Nephron (organoid): ENCODE measurements at regions not wholly inside any gene's neighbourhood (a gene's known extent, or its start where the extent isn't known, plus 50 kb on each side); places are given as distances from the start of the nearest gene placed in this dataset.

ENCODE experiments used
- H3K27ac Mint-ChIP-seq, 3 experiments: 2 replicates each; pipeline ENCODE4 v1.8.0; 2020; ENCODE audit warnings: mixed read lengths in 3 of 3, mild to moderate bottlenecking in 2 of 3, moderate library complexity in 1 of 3
- H3K27me3 Mint-ChIP-seq: 2 replicates; pipeline ENCODE4 v1.8.0; 2021; ENCODE audit warnings: low read depth, mild to moderate bottlenecking, moderate library complexity, mixed read lengths
- H3K36me3 Mint-ChIP-seq: 2 replicates; pipeline ENCODE4 v1.8.0; 2020; ENCODE audit warnings: low read depth, mixed read lengths
- H3K4me1 Mint-ChIP-seq: 2 replicates; pipeline ENCODE4 v1.8.0; 2020; ENCODE audit warnings: mixed read lengths
- H3K4me3 Mint-ChIP-seq, 3 experiments: 2 replicates each; pipeline ENCODE4 v1.8.0; 2020; ENCODE audit warnings: mild to moderate bottlenecking in 3 of 3, mixed read lengths in 3 of 3, moderate library complexity in 2 of 3
- H3K9me3 Mint-ChIP-seq: 2 replicates; pipeline ENCODE4 v1.8.0; 2020; ENCODE audit warnings: mixed read lengths
- TF ChIP-seq, protein P1 (sequence below), 3 experiments: fragments of 200-600 bp; sonication (generic); IDR thresholded peaks; one replicate each; pipeline ENCODE4 v1.5.0; 2021; ENCODE audit warnings: antibody characterized with exemption in 3 of 3; ENCODE audit not compliant: unreplicated experiment in 3 of 3

DNA sequence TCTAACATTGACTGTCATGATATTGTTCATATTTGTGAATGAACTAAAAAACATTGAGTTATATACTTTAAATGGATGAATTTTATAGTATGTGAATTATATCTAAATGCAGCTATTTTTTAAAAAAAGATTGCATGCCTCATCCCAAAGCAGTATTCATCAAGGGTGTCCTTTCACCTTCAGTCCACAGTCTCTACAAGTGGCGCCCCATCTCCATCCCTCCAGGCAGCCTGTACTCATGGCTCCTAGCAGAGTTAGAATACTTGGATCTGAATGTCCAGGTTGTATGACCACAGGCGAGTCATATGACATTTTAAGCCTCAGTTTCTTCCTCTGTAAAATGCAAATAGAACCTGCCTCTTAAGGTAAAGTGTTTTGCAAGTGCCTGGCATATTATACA lies 69.8 kb downstream of the TMEM100 start:
- TF ChIP-seq, protein P1, sequence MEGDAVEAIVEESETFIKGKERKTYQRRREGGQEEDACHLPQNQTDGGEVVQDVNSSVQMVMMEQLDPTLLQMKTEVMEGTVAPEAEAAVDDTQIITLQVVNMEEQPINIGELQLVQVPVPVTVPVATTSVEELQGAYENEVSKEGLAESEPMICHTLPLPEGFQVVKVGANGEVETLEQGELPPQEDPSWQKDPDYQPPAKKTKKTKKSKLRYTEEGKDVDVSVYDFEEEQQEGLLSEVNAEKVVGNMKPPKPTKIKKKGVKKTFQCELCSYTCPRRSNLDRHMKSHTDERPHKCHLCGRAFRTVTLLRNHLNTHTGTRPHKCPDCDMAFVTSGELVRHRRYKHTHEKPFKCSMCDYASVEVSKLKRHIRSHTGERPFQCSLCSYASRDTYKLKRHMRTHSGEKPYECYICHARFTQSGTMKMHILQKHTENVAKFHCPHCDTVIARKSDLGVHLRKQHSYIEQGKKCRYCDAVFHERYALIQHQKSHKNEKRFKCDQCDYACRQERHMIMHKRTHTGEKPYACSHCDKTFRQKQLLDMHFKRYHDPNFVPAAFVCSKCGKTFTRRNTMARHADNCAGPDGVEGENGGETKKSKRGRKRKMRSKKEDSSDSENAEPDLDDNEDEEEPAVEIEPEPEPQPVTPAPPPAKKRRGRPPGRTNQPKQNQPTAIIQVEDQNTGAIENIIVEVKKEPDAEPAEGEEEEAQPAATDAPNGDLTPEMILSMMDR (IDR thresholded peaks at IDR 0.05; ENCODE audit: unreplicated experiment in 3 of 3): no peak
- Mint-ChIP-seq H3K36me3 (no peaks in the 10 kb centered on the region), H3K9me3 (no peaks in the 10 kb centered on the region), H3K27ac (no peak overlapping the region), H3K4me1 (peaks cover 5% of the 10 kb centered on the region), H3K27me3 (peaks cover 15% of the 10 kb centered on the region), H3K4me3 (no peak overlapping the region)

DNA sequence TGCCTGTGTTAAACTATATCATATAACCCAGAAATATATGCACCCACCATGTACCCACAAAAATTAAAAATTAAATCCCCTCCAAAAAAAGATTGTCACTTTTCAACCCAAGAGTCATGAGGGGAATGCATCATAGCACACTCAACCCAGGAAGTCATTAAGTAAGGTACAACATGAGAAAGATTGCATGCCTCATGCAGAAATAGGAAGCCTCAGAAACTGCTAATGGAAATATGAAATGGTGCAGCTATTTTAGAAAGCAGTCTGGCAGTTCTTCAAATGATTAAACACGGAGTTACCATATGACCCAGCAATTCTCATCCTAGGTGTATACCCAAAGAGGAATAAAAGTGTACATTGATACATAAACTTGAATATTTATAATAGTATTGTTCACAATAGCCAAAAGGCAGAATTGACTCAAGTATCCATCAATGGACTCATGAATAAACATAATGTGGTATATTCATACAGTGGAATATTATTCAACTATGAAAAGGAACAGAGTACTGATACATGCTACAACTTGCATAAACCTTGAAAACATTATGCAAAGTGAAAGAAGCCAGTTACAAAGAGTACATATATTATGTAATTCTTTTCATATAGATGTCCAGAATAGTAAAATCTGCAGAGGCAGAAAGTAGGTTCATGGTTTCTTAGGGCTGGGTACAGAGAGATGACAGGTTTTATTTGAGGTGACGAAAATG lies 70.4 kb downstream of the TMEM100 start:
- peaks cover 15% of the 10 kb centered on the region for H3K27me3 Mint-ChIP-seq
- no peak overlapping the region for H3K4me3 Mint-ChIP-seq
- TF ChIP-seq, protein P1 (IDR thresholded peaks at IDR 0.05; ENCODE audit: unreplicated experiment in 3 of 3): no peak
- peaks cover 5% of the 10 kb centered on the region for H3K4me1 Mint-ChIP-seq
- H3K36me3 Mint-ChIP-seq: no peaks in the 10 kb centered on the region
- no peak overlapping the region for H3K27ac Mint-ChIP-seq
- H3K9me3 Mint-ChIP-seq: no peaks in the 10 kb centered on the region

DNA sequence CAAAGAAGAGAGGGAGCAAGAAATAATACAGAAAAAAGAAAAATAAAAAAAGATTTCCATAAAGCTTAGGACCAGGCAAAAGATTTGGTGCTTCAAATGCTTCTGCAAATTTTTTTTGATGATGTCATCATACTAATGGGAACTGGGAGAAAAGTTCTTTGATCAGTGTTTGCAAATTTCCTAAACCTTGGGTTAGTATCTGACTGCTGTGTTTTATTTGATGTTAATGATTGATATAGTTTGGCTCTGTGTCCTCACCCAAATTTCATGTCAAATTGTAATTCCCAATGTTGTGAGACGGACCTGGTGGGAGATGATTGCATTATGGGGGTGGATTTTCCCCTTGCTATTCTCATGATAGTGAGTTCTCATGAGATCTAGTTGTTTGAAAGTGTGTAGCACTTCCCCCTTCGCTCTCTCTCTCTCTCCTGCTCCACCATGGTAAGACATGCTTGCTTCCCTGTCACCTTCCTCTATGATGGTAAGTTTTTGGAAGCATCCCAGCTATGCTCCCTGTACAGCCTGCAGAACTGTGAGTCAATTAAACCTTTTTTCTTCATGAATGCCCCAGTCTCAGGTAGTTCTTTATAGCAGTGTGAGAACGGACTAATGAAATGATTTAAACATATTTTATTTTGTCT lies 72.6 kb downstream of the TMEM100 start:
- Mint-ChIP-seq H3K4me3 (no peak overlapping the region), H3K4me1 (peaks cover 5% of the 10 kb centered on the region), H3K36me3 (no peaks in the 10 kb centered on the region), H3K27ac (no peak overlapping the region), H3K9me3 (no peaks in the 10 kb centered on the region), H3K27me3 (peaks cover 11% of the 10 kb centered on the region)
- TF ChIP-seq, protein P1 (IDR thresholded peaks at IDR 0.05; ENCODE audit: unreplicated experiment in 3 of 3): no peak

DNA sequence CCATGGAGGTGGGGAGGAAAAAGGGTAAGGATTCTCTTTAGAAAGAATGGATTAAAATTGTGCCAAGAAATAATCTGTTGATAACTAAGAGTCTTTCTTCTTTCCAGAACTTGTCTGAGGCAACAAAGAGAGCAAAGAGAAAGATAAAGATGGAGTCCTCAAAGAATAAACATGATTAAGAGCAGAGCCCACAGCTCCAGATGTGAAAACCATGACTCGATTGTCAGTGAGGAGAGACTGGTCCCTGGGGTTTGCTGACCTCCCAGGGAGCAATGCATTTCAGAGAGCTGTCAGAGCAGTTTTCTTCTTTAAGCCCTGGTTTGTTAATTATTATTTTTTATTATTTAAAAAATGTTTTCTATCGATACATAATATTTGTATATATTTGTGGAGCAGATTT lies 74.6 kb downstream of the TMEM100 start:
- Mint-ChIP-seq H3K27me3 (peaks cover 11% of the 10 kb centered on the region), H3K4me1 (no peaks in the 10 kb centered on the region)
- TF ChIP-seq, protein P1 (IDR thresholded peaks at IDR 0.05; ENCODE audit: unreplicated experiment in 3 of 3): no peak

DNA sequence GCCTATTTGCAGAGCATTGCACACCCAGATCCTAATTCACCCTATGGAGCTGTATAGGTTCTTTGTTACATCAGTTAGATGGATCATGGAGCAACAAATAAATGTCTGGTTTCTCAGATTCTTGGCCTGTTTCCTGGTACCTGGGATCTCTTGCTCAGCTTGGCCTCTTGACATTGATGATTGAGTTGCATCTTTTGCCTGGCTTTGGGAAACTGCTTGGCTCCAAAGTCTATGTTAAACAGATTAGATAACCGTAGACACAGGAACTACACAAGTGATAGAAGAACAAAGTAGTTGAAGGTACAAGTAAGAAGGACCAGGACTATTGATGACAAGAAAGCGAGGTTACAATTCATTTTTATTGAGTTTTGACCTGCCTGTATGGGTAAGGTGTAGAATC lies 77.3 kb downstream of the TMEM100 start:
- no peak overlapping the region for H3K4me3 Mint-ChIP-seq
- H3K9me3 Mint-ChIP-seq: peaks cover 3% of the 10 kb centered on the region
- peaks cover 13% of the 10 kb centered on the region for H3K4me1 Mint-ChIP-seq
- TF ChIP-seq, protein P1 (IDR thresholded peaks at IDR 0.05; ENCODE audit: unreplicated experiment in 3 of 3): no peak
- peaks cover 23% of the 10 kb centered on the region for H3K27me3 Mint-ChIP-seq
- H3K36me3 Mint-ChIP-seq: no peaks in the 10 kb centered on the region
- no peak overlapping the region for H3K27ac Mint-ChIP-seq

More for the DNA sequence above, 74.6 kb downstream of the TMEM100 start:
- no peak overlapping the region for H3K4me3 Mint-ChIP-seq
- no peaks in the 10 kb centered on the region for H3K36me3 Mint-ChIP-seq
- peaks cover 3% of the 10 kb centered on the region for H3K9me3 Mint-ChIP-seq
- no peak overlapping the region for H3K27ac Mint-ChIP-seq

DNA sequence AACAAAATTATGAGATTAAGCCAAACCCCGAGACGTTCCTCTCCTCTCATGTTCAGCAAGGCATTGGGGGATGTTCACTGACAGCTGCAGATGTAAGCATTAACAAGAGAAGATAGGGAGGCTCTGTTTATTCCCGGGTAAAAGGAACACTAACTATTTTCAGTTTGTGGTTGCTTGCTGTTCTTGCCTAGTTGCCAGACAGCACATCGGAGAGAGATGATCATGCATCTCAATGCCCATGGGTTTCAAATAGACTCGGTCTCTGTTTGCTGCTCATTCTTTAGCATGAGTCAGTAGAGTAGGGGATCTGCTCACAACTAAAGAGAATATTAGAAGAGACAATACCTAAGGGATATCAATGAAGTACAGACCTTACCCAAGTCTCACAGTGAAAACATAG lies 78.3 kb downstream of the TMEM100 start:
- no peak overlapping the region for H3K4me3 Mint-ChIP-seq
- H3K27ac Mint-ChIP-seq: no peak overlapping the region

More for the DNA sequence above, 78.3 kb downstream of the TMEM100 start:
- H3K36me3 Mint-ChIP-seq: no peaks in the 10 kb centered on the region
- H3K9me3 Mint-ChIP-seq: peaks cover 3% of the 10 kb centered on the region
- peaks cover 16% of the 10 kb centered on the region for H3K27me3 Mint-ChIP-seq
- peaks cover 13% of the 10 kb centered on the region for H3K4me1 Mint-ChIP-seq
- TF ChIP-seq, protein P1 (IDR thresholded peaks at IDR 0.05; ENCODE audit: unreplicated experiment in 3 of 3): no peak
